ENCODE measurements at regions not wholly inside any gene's neighbourhood (a gene's known extent, or its start where the extent isn't known, plus 50 kb on each side); places are given as distances from the start of the nearest gene placed in this dataset.

- TF ChIP-seq POLR2A (IDR thresholded peaks at IDR 0.05), result no peak
- TF ChIP-seq, protein P1, sequence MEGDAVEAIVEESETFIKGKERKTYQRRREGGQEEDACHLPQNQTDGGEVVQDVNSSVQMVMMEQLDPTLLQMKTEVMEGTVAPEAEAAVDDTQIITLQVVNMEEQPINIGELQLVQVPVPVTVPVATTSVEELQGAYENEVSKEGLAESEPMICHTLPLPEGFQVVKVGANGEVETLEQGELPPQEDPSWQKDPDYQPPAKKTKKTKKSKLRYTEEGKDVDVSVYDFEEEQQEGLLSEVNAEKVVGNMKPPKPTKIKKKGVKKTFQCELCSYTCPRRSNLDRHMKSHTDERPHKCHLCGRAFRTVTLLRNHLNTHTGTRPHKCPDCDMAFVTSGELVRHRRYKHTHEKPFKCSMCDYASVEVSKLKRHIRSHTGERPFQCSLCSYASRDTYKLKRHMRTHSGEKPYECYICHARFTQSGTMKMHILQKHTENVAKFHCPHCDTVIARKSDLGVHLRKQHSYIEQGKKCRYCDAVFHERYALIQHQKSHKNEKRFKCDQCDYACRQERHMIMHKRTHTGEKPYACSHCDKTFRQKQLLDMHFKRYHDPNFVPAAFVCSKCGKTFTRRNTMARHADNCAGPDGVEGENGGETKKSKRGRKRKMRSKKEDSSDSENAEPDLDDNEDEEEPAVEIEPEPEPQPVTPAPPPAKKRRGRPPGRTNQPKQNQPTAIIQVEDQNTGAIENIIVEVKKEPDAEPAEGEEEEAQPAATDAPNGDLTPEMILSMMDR (IDR thresholded peaks at IDR 0.05), result no peak
Measured at GRCh38 chrX:38982370-38982769, 181.1 kb downstream of the MID1IP1 start.

All from uterus (tissue), 2 donors.